Nucleus accumbens (tissue), 56 donors: ENCODE measurements at regions not wholly inside any gene's neighbourhood (a gene's known extent, or its start where the extent isn't known, plus 50 kb on each side); places are given as distances from the start of the nearest gene placed in this dataset.

Source experiments
- DNase-seq, 56 donors: peaks; one replicate each; lab custom pipeline; 2025; lab: John Stamatoyannopoulos, UW

DNA sequence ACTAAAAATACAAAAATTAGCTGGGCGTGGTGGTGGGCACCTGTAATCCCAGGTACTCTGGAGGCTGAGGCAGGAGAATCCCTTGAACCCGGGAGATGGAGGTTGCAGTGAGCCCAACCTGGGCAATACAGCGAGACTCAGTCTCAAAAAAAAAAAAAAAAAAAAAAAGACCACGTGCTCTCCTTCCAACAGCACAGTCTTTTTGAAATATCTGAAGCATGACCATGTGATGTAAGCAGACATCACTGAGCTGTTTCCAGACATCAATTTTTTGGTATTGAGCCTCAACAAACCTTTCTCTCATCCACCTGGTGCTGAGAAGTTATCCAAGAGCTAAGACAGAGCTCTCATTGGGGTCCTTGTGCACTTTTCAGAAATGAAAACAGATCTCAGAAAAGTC is 249.2 kb downstream of the FOXA2 start:
- no peak for DNase-seq

GRCh38 chr20:22333885-22334545 is 250.4 kb downstream of the FOXA2 start:
- DNase-seq, result peak in 19 of 56 donors; percentile 1 to 49 (median 7)

DNA sequence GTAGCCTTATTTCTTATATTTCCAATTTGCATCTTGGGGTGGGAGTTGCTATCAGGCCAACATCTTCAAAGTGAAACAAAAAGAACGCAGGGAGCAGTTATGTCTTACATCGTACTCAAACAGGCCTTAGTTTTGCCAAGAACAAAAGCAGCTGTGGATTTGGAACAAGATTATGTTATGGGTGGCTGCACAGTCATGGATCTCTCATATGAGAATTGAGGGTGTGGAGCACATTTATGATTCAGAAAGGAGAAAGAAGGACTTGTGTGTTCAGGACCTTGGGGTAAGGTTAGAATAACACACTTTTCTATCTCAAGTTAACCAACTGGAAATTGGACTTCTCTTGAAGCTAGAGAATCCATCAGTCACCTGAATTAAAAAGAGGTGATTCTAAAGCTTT is 259.9 kb downstream of the FOXA2 start:
- no peak for DNase-seq

- DNase-seq, result no peak
These were observed 261.9 kb downstream of the FOXA2 start for GRCh38 chr20:22322513-22322912.

GRCh38 chr20:22321191-22321590 is 263.2 kb downstream of the FOXA2 start:
- no peak for DNase-seq

- DNase-seq, result no peak
These were observed 264.0 kb downstream of the FOXA2 start for GRCh38 chr20:22320245-22320915.

- DNase-seq, result no peak
These were observed 268.6 kb downstream of the FOXA2 start for GRCh38 chr20:22315771-22316170.

DNA sequence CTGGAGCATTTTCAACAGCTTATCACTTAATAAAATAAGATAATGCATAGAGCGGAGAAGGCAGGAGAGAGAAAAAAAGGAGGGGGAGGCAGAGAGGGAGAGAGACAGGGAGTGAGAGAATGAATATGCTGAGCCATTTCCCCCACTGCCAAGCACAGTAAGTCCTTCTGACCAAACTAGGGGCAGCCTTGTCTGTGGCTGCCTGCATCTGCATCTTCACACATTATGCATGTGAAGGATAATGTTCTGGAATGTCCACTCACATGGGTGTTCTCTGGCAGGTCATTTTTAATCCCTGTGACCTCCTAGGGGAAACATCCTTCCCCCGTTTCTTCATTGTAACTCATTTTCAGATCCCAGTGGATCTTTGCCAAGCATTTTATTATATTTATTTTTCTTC is 269.3 kb downstream of the FOXA2 start:
- DNase-seq, result no peak

GRCh38 chr20:22312744-22313346 is 271.5 kb downstream of the FOXA2 start:
- DNase-seq, result peak in 15 of 56 donors; percentile 1 to 59 (median 3)

- DNase-seq, result no peak
These were observed 275.4 kb downstream of the FOXA2 start for GRCh38 chr20:22308934-22309333.

- DNase-seq, result no peak
These were observed 277.0 kb downstream of the FOXA2 start for GRCh38 chr20:22307409-22307808.

DNA sequence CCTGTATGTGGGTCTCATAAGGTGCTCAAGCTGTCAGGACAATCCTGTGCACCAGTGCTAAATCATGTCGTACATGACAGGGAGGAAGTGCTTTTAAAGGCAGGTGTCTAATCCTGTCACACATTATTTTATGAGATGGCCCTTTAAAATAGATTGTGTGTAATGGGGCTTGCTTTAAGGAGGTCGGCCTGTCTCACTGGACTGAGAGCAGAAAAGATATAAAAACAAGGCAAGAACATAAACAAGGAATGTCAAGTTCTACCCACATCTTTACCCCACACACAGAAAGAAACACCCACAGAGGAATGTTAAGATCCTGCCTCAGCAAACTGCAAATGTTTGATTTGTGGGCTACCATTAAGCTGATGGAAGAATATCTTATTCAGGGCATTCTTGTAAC is 279.0 kb downstream of the FOXA2 start:
- no peak for DNase-seq

DNA sequence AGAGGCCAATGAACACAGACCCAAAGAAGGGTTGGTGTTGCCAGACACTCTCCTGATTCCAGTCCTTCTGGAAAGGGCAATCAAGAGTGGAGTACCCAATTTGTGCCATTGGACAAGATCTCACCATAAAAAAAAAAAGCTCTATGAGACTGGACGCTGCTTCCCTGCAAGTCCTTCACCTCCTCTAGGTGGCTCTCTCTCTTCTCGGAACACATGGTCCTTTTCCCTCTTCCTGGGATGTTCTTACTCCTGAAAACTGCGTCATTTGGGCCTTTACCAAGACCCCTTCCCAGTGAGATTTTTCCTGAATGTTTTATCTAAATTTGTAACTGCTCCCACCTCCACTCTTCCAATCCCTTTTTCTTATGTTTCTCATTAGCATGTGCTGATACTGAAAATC is 280.8 kb downstream of the FOXA2 start:
- DNase-seq, result no peak

- DNase-seq, result no peak
These were observed 282.3 kb downstream of the FOXA2 start for GRCh38 chr20:22302039-22302438.

- DNase-seq, result no peak
These were observed 290.5 kb downstream of the FOXA2 start for GRCh38 chr20:22293886-22294285.

DNA sequence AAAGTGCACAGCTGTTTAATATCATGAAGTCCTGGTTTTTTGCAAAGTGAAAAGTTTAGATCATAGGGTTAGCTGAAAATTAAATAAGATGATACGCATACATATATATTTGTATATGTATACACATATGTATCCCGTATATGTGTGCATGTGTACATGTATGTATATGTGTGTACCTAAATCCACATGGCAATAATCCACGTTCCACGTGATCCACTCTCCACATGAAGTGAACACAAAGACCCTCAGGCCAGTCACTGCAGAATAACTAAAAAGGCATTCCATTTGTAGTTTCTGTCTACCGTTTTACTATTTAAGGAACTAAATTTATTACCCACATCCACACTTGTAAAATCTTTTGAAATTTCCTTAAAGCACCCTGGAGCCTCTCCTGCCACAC is 294.9 kb downstream of the FOXA2 start:
- no peak for DNase-seq

- DNase-seq, result no peak
These were observed 295.4 kb downstream of the FOXA2 start for GRCh38 chr20:22288957-22289356.

DNA sequence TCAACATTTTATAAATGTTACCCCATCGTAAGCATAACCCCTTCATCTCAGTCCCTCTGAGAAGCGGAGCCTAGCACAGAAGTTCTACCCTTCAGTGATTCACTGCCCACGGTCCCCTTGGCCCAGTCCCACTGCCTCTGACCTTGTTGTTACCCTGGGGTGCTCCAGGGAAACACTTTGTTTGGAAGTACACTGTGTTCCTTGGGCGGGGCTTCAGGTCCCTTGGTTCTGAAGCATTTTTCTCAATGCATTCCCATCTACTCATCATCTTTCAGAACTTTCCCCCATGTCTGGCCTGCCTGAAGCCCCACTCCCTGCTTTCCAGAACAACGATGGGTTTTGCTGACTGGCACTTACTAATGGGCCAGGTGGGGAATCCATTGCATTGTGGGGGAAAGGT is 296.2 kb downstream of the FOXA2 start:
- no peak for DNase-seq

GRCh38 chr20:22285555-22285954 is 298.8 kb downstream of the FOXA2 start:
- no peak for DNase-seq

DNA sequence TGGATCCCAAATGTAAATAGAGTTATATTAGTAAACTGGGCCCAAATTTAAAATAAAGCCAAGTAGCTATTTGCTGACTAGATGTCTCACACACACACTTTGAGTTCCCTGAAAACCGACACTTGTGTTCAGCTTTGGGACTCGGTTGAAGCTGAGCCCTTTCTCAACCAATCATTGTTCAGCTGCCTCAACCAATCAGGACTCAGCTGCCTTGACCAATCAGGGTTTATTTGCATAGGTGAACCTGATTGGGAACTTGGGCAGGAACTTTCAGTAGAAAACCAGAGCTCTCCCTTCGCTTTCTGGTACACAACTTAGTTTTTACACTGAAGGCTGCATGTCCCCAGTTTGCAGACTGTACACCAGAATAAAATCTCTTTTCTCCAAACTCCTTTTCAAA is 301.7 kb downstream of the FOXA2 start:
- DNase-seq, result no peak

- DNase-seq, result no peak
These were observed 310.0 kb downstream of the FOXA2 start for GRCh38 chr20:22274330-22274729.

DNA sequence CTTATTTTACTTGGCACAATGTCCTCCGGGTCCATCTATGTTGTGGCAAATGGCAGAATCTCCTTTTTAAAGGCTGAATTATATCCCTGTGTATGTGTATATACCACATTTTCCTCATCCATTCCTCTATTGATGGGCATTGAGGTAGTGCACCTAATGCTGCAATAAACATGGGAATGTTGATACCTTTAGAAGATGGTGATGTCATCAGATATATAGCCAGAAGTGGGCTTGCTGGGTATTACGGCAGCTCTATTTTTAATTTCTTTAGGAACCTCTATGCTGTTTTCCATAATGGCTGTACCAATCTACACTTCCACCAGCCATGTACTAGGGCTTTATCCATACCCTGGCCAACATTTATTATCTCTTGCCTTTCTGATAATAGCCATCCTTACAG is 315.7 kb downstream of the FOXA2 start:
- DNase-seq, result no peak
